SK-N-MC (cell line): ENCODE measurements at regions not wholly inside any gene's neighbourhood (a gene's known extent, or its start where the extent isn't known, plus 50 kb on each side); places are given as distances from the start of the nearest gene placed in this dataset.

Source experiments
- DNase-seq: peaks from one replicate; pipeline ENCODE4 v3.0.0-alpha.2; 2011; ENCODE audit warnings: low read depth, low spot score
- H3K27ac ChIP-seq: fragments of 200-600 bp; sonication (generic); 2 replicates; pipeline ENCODE4 v1.5.1; 2016; ENCODE audit warnings: mixed run types
- H3K36me3 ChIP-seq: fragments of 200-600 bp; sonication (generic); 2 replicates; pipeline ENCODE4 v1.6.1; 2017; ENCODE audit warnings: antibody characterized with exemption, low read length, mixed read lengths; ENCODE audit not compliant: insufficient read depth
- H3K4me3 ChIP-seq: fragments of 200-600 bp; sonication (generic); 2 replicates; pipeline ENCODE4 v1.5.1; 2016
- H3K9ac ChIP-seq: fragments of 200-600 bp; sonication (generic); 2 replicates; pipeline ENCODE4 v1.8.0; 2017; ENCODE audit warnings: mixed run types, mixed read lengths; ENCODE audit not compliant: insufficient read length
- H3K9me3 ChIP-seq: fragments of 200-600 bp; sonication (generic); 2 replicates; pipeline ENCODE4 v1.6.1; 2017; ENCODE audit warnings: low read depth, mild to moderate bottlenecking, antibody characterized with exemption, low read length, moderate library complexity, mixed read lengths
- EZH2 ChIP-seq: fragments of 200-600 bp; sonication (generic); IDR thresholded peaks from one replicate; pipeline ENCODE4 v1.6.1; 2017; ENCODE audit warnings: antibody characterized with exemption
- FOXP2 ChIP-seq: optimal IDR thresholded peaks from 2 replicates; pipeline ENCODE3; 2011; ENCODE audit warnings: mild to moderate bottlenecking, moderate library complexity; ENCODE audit not compliant: insufficient read depth; ENCODE audit errors: extremely low read length, control extremely low read depth
- POLR2AphosphoS5 ChIP-seq: IDR thresholded peaks from 2 replicates; pipeline ENCODE4 v1.6.1; 2012; ENCODE audit warnings: mild to moderate bottlenecking, low read depth, low read length, borderline replicate concordance

- DNase-seq, result no peak
Observed at GRCh38 chr19:30864391-30865215, 484.6 kb downstream of the TSHZ3 start.

GRCh38 chr19:30862876-30863275 is 486.4 kb downstream of the TSHZ3 start:
- Histone ChIP-seq H3K9ac (no peak overlapping the region), H3K27ac (no peak overlapping the region), H3K9me3 (peaks cover 8% of the 10 kb centered on the region; the same call in 1 of the 2 replicates), H3K36me3 (no peaks in the 10 kb centered on the region), H3K4me3 (no peak overlapping the region)
- DNase-seq, result no peak
- no peak for TF ChIP-seq FOXP2
- TF ChIP-seq EZH2, result no peak
- TF ChIP-seq POLR2AphosphoS5, result no peak

More at GRCh38 chr19:30864391-30865215, 484.6 kb downstream of the TSHZ3 start:
- Histone ChIP-seq H3K36me3 (no peaks in the 10 kb centered on the region), H3K4me3 (no peak overlapping the region), H3K9me3 (peaks cover 8% of the 10 kb centered on the region; the same call in 1 of the 2 replicates), H3K27ac (no peak overlapping the region), H3K9ac (no peak overlapping the region)
- TF ChIP-seq POLR2AphosphoS5 (no peak), EZH2 (no peak), FOXP2 (no peak)

GRCh38 chr19:30861919-30862318 is 487.3 kb downstream of the TSHZ3 start:
- H3K9ac ChIP-seq, result no peak overlapping the region
- H3K27ac ChIP-seq, result no peak overlapping the region
- no peak overlapping the region for H3K4me3 ChIP-seq
- peaks cover 5% of the 10 kb centered on the region; the same call in 1 of the 2 replicates for H3K9me3 ChIP-seq
- TF ChIP-seq POLR2AphosphoS5 (no peak), FOXP2 (no peak), EZH2 (no peak)
- no peaks in the 10 kb centered on the region for H3K36me3 ChIP-seq
- DNase-seq, result no peak

GRCh38 chr19:30857966-30858490 is 485.8 kb downstream of the ZNF536 start:
- no peak for TF ChIP-seq FOXP2
- TF ChIP-seq EZH2, result no peak
- TF ChIP-seq POLR2AphosphoS5, result no peak
- H3K36me3 ChIP-seq, result no peaks in the 10 kb centered on the region
- no peaks in the 10 kb centered on the region for H3K9me3 ChIP-seq
- DNase-seq, result no peak
- H3K9ac ChIP-seq, result no peak overlapping the region
- H3K27ac ChIP-seq, result no peak overlapping the region
- H3K4me3 ChIP-seq, result no peak overlapping the region

GRCh38 chr19:30857388-30857787 is 485.2 kb downstream of the ZNF536 start:
- no peak overlapping the region for H3K27ac ChIP-seq
- no peak overlapping the region for H3K9ac ChIP-seq
- DNase-seq, result no peak
- H3K4me3 ChIP-seq, result no peak overlapping the region
- H3K9me3 ChIP-seq, result no peaks in the 10 kb centered on the region
- H3K36me3 ChIP-seq, result no peaks in the 10 kb centered on the region
- no peak for TF ChIP-seq FOXP2

- H3K9me3 ChIP-seq, result no peaks in the 10 kb centered on the region
- no peak overlapping the region for H3K9ac ChIP-seq
- TF ChIP-seq EZH2 (no peak), FOXP2 (no peak), POLR2AphosphoS5 (no peak)
- no peaks in the 10 kb centered on the region for H3K36me3 ChIP-seq
- H3K4me3 ChIP-seq, result no peak overlapping the region
- no peak for DNase-seq
- no peak overlapping the region for H3K27ac ChIP-seq
Observed at GRCh38 chr19:30856786-30857185, 484.6 kb downstream of the ZNF536 start.

- no peak overlapping the region for H3K27ac ChIP-seq
Observed at GRCh38 chr19:30856376-30856775, 484.2 kb downstream of the ZNF536 start.

GRCh38 chr19:30855442-30855841 is 483.3 kb downstream of the ZNF536 start:
- H3K9ac ChIP-seq, result no peak overlapping the region
- H3K9me3 ChIP-seq, result no peaks in the 10 kb centered on the region
- DNase-seq, result no peak

More at GRCh38 chr19:30856376-30856775, 484.2 kb downstream of the ZNF536 start:
- DNase-seq, result no peak
- no peak overlapping the region for H3K4me3 ChIP-seq
- no peak overlapping the region for H3K9ac ChIP-seq
- H3K36me3 ChIP-seq, result no peaks in the 10 kb centered on the region
- H3K9me3 ChIP-seq, result no peaks in the 10 kb centered on the region
- TF ChIP-seq FOXP2, result no peak
- TF ChIP-seq EZH2, result no peak
- TF ChIP-seq POLR2AphosphoS5, result no peak

GRCh38 chr19:30854661-30855060 is 482.5 kb downstream of the ZNF536 start:
- no peak for DNase-seq
- Histone ChIP-seq H3K27ac (no peak overlapping the region), H3K4me3 (no peak overlapping the region), H3K9ac (no peak overlapping the region), H3K9me3 (no peaks in the 10 kb centered on the region), H3K36me3 (no peaks in the 10 kb centered on the region)
- TF ChIP-seq EZH2 (no peak), POLR2AphosphoS5 (no peak), FOXP2 (no peak)

More at GRCh38 chr19:30855442-30855841, 483.3 kb downstream of the ZNF536 start:
- no peak overlapping the region for H3K27ac ChIP-seq
- no peaks in the 10 kb centered on the region for H3K36me3 ChIP-seq
- TF ChIP-seq FOXP2 (no peak), POLR2AphosphoS5 (no peak), EZH2 (no peak)
- no peak overlapping the region for H3K4me3 ChIP-seq
